ENCODE measurements at regions not wholly inside any gene's neighbourhood (a gene's known extent, or its start where the extent isn't known, plus 50 kb on each side); places are given as distances from the start of the nearest gene placed in this dataset.

GRCh38 chr14:34238610-34239009, 223.4 kb downstream of the SPTSSA start:
- DNase-seq = no peak

DNA sequence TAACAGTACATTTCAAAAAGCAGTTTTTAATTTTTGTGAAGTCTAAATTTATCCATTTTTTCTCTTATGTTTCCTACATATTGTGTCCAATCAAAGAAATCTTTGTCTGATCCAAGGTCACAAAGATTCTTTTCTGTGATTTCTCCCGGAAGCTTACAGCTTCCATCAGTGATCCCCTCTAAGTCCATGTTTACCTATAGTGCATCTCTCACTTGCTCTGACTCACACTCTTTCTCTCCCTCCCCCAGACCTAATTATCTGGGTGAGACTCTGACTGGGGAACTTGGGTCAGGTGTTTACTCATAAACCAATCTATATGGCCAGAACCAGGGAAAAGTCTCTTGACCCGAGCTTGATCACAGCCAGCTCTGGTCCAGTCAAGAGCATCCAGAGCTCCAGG, 224.4 kb downstream of the SPTSSA start:
- DNase-seq = no peak

DNA sequence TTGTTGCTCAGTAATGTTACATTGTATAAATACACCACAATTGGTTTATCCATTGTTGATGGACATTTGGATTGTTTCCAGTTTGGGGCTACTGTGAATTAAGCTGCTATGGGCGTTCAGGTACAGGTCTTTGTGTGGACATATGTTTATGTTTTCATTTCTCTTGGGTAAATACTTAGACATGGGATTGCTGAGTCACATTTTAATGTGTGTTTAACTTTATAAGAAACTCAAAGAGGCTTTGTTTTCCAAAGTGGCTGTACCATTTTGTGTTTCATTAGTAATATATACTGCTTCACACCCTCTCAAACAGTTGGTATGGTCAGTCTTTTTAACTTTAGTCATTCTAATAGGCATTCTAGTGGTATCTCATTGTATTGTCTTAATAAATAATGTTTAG, 225.0 kb downstream of the SPTSSA start:
- no peak for DNase-seq

DNA sequence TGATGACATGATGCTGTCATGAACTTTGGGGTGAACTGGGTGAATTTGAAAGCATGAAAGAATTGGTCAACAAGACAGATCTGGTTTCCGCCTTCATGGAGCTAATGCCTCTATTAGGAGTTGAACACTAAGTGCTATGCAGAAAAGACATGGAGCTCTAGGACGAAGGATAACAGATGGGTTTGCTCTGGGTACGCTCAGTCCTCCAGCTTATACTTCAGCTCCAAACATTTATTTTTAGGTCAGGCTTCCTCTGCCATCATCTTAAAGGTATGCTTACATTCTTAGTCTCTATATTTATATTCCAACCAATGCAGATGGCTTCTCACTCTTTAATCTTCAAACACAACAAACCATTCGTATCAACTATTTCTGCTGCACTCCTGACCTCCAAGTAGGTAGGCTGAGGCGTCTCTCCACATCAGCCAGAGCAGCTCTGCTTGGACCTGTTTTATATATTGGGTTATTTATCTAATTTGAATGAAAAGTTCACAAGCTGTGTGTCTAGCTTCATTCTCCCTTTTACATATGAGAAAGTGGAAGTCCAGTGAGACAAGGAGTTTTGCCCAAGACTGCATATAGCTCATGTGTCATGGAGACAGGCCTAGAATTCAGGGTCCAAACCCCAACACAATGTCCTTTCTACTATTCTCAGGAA, 226.3 kb downstream of the SPTSSA start:
- DNase-seq = no peak

- no peak for DNase-seq
Measured at GRCh38 chr14:34234258-34234657, 227.8 kb downstream of the SPTSSA start.

GRCh38 chr14:34233619-34234018, 228.4 kb downstream of the SPTSSA start:
- DNase-seq = no peak

- no peak for DNase-seq
Measured at GRCh38 chr14:34232790-34233189, 229.2 kb downstream of the SPTSSA start.

- DNase-seq = no peak
Measured at GRCh38 chr14:34231626-34232025, 230.4 kb downstream of the SPTSSA start.

DNA sequence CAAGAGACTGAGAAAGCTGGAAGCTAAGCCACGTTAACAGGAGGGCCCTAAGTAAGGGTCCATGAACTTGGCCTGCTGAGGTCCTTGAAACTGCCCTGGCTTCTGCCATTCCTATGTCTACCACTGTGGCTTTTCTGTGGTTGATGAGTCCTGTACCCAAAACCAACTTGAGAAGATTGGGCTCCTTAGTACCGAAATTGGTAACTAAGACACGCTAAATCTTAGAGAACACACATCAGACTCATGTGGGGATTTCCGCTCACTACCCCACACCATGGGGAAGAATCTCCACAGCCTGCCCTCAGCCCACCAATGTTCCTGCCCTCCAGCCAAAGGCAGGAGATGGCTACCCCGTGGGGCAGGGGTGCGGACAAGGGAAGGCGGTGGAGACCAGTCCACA, 232.9 kb downstream of the SPTSSA start:
- peak in 1 of 5 experiments; percentile 66 for DNase-seq

DNA sequence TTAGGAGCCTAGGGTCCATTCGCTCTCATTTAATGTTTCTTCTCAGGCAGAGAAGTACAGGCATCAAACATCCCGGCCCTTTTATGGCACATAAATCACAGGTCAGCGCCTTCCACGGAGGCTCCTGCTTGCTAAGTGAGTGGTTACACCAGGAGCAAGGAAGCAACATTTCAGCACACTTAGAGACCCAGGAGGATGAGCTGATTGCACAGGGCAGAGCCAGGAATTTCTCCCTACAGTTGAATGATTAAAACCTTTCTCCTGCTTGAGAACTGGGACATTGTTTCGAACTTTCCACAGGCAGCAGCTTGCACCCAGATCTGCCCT, 233.4 kb downstream of the SPTSSA start:
- no peak for DNase-seq

GRCh38 chr14:34227834-34228649, 234.0 kb downstream of the SPTSSA start:
- DNase-seq = peak in 3 of 5 experiments; percentile 8 to 80 (median 46)

DNA sequence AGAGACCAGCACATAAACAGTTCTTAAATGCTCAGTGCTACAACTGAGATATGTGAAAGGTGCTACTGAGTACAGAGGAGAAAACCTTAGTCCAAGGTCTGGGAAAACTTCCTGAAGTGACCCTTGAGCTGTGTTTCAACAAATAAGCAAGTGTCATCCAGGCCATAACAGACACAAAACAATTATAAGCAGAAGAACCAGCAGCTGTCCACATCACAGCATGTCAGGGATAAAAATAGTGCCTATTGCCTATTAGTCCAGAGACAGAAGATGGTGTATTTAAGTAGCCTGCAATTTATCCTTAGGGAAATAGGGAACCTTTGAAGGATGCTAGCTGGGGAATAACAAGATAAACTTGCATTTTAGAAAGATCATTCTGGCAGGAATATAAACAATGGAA, 237.8 kb downstream of the SPTSSA start:
- DNase-seq = no peak

GRCh38 chr14:34223373-34224148, 238.5 kb downstream of the SPTSSA start:
- DNase-seq = no peak

DNA sequence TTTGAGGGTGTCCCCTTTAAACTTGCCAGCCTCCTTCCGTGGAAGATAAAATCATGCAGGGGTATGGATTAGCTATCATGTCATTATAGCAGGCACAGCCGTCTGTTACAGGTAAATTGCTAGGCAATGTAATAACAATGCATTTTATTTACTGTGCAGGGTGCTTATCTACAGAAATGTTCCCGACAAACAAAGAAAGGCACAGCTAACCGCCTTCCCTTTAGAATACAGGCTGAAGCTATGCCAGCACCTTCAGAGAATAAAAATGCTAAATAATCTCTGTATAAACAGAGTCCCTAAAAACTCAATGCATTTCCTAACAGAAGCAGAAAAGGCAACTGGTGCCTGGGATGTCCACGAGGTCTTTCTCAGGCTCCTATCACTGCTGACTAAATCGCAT, 239.2 kb downstream of the SPTSSA start:
- DNase-seq = no peak

DNA sequence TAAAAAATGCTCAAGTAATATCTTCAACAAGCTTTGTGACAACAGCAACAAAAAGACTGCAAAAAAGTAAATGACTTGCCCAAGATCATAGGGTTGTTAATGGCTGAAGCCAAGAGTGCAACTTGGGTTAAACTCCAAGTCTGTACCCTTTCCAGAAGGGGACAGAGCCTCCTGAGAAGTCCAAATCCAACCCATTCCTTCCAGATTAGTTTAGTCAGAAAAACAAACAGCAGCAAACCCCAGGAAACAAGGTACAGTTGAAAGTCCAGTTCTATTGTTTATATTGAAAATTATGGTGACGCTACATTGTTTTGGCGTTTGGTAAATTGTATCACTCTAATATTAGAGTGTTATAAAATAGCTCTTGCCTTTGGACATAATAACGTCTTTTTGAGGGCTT, 239.9 kb downstream of the SPTSSA start:
- no peak for DNase-seq

DNA sequence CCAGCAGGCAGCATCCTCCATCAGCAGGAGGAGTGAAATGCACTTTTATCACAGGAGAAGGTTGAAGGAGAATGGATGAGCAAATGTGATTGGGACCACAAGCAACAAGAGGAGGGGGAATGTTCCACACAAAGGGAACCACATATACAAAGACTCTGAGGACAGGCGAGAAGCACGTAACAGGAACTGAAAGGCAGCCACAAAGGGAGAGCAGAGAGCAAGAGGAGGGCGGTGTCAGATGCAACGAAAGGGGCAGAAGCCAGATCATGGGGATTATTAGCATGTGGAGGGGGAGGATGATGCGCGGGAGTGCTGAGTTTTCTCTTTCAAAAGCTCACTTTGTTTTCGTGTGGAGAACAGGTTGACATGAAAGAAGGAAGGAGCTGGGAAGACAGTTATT, 241.1 kb downstream of the SPTSSA start:
- peak in 1 of 5 experiments; percentile 90 for DNase-seq

- DNase-seq = no peak
Measured at GRCh38 chr14:34220378-34220706, 241.7 kb downstream of the SPTSSA start.

- DNase-seq = no peak
Measured at GRCh38 chr14:34219661-34220377, 242.2 kb downstream of the SPTSSA start.

DNA sequence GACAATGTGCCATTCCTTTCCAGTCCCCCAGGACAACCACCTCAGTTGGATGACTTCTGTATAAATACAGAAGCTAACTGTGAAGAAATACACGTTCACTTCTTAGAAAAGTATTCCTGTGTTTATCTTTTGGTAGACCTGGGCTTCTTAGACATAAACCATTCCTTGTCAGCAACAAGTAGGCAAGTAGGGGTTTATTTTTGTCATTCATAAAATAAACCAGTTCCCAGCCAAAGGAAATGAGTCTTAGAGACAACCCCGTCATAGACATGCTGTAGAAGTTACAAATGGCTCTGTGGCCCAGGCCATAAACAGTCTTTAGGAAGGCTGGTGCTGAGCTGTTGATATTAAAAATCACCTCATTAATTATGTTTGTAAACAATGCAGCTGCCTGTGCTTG, 243.2 kb downstream of the SPTSSA start:
- no peak for DNase-seq

GRCh38 chr14:34214961-34215360, 247.1 kb downstream of the SPTSSA start:
- DNase-seq = peak in 1 of 5 experiments; percentile 41

- DNase-seq = peak in 1 of 5 experiments; percentile 94
Measured at GRCh38 chr14:34213332-34213731, 248.7 kb downstream of the SPTSSA start.

DNA sequence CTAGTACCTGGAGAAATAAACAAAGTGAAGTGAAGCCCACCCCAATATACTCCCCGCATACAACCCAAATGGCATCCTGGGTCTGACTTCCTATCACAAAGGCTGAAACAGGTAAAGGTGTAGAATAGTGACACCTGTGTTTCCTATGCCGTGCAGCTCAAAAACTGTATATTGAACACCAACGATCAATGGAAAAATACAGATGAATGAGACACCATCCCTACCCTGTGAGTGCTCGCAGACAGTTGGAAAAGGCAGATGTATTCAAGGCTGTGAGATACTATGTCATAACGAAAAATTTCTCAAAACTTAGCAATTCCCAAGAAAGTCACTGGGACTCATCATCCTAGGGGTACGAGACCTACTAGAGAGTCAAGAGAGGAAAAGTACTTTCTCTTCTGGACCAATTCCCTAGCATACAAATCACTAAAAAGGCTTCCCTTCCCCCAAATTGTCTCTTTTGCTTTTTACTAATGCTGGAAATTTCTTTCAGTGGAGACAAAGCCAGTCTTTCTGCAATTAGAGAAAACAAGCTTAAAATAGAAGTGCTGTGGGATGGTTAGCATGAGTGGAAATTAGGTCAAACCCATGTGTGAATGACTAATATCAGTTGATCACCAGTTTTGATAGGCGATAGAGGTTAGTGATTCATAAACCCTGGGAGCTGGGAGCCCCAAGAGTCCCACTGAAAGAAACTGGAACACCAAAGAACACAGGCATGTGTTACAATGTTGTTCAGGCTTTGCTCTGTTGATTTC, 249.7 kb downstream of the SPTSSA start:
- DNase-seq = peak in 1 of 5 experiments; percentile 89
